NCI-H526 treated with DMSO at 0.1 percent for 48 hours (cell line): ENCODE measurements at regions not wholly inside any gene's neighbourhood (a gene's known extent, or its start where the extent isn't known, plus 50 kb on each side); places are given as distances from the start of the nearest gene placed in this dataset.

Experiments used
- DNase-seq: peaks from one replicate; lab custom pipeline; 2025; lab: John Stamatoyannopoulos, UW

GRCh38 chr5:87949676-87950631 lies 318.7 kb downstream of the TMEM161B start:
- DNase-seq: peak; percentile 31

- no peak for DNase-seq
Measured at GRCh38 chr5:87948486-87948885, 320.2 kb downstream of the TMEM161B start.

- no peak for DNase-seq
Measured at GRCh38 chr5:87946271-87946670, 322.4 kb downstream of the TMEM161B start.

- DNase-seq: no peak
Measured at GRCh38 chr5:87945286-87945650, 323.4 kb downstream of the TMEM161B start.

GRCh38 chr5:87944553-87945285 lies 323.9 kb downstream of the TMEM161B start:
- DNase-seq: no peak

GRCh38 chr5:87940775-87941174 lies 327.9 kb downstream of the TMEM161B start:
- DNase-seq: no peak

- no peak for DNase-seq
Measured at GRCh38 chr5:87936667-87937066, 332.0 kb downstream of the TMEM161B start.

- DNase-seq: no peak
Measured at GRCh38 chr5:87924436-87924835, 344.2 kb downstream of the TMEM161B start.

GRCh38 chr5:87916320-87916719 lies 352.3 kb downstream of the TMEM161B start:
- no peak for DNase-seq

GRCh38 chr5:87912419-87912818 lies 356.2 kb downstream of the TMEM161B start:
- no peak for DNase-seq

GRCh38 chr5:87909382-87909781 lies 359.3 kb downstream of the TMEM161B start:
- DNase-seq: no peak

GRCh38 chr5:87906962-87907361 lies 361.7 kb downstream of the TMEM161B start:
- DNase-seq: no peak

GRCh38 chr5:87900419-87900818 lies 368.2 kb downstream of the TMEM161B start:
- no peak for DNase-seq

GRCh38 chr5:87899721-87900131 lies 368.9 kb downstream of the TMEM161B start:
- no peak for DNase-seq

GRCh38 chr5:87899208-87899661 lies 369.4 kb downstream of the TMEM161B start:
- DNase-seq: no peak

GRCh38 chr5:87898574-87898973 lies 370.1 kb downstream of the TMEM161B start:
- no peak for DNase-seq

GRCh38 chr5:87888139-87888538 lies 380.5 kb downstream of the TMEM161B start:
- DNase-seq: no peak

- DNase-seq: no peak
Measured at GRCh38 chr5:87887247-87887646, 381.4 kb downstream of the TMEM161B start.

GRCh38 chr5:87886164-87886563 lies 382.5 kb downstream of the TMEM161B start:
- no peak for DNase-seq

GRCh38 chr5:87885758-87886157 lies 382.9 kb downstream of the TMEM161B start:
- no peak for DNase-seq

- no peak for DNase-seq
Measured at GRCh38 chr5:87877495-87877894, 391.1 kb downstream of the TMEM161B start.

GRCh38 chr5:87877023-87877422 lies 391.6 kb downstream of the TMEM161B start:
- no peak for DNase-seq

GRCh38 chr5:87876616-87877015 lies 392.0 kb downstream of the TMEM161B start:
- no peak for DNase-seq
